ENCODE measurements at regions not wholly inside any gene's neighbourhood (a gene's known extent, or its start where the extent isn't known, plus 50 kb on each side); places are given as distances from the start of the nearest gene placed in this dataset.

DNA sequence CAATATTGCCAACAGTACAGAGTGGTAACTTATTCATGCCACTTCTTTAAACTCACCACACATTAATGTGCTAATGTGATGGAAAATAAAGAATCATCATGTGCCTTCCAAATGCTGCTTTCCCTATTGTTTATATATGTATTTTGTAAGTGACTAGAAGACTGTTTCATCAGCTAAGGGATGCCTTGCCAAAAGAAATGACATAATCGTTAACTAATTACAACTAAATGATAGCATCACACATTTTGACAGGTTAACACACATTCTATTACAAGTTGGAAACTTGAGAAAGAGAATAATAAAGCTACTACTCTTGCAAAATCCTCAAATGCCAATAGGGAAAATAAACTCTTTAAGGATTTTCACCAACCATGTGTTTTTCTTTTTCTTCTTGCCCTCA lies 329.9 kb upstream of the AGTR1 start (continued):
- TF ChIP-seq, protein P1, sequence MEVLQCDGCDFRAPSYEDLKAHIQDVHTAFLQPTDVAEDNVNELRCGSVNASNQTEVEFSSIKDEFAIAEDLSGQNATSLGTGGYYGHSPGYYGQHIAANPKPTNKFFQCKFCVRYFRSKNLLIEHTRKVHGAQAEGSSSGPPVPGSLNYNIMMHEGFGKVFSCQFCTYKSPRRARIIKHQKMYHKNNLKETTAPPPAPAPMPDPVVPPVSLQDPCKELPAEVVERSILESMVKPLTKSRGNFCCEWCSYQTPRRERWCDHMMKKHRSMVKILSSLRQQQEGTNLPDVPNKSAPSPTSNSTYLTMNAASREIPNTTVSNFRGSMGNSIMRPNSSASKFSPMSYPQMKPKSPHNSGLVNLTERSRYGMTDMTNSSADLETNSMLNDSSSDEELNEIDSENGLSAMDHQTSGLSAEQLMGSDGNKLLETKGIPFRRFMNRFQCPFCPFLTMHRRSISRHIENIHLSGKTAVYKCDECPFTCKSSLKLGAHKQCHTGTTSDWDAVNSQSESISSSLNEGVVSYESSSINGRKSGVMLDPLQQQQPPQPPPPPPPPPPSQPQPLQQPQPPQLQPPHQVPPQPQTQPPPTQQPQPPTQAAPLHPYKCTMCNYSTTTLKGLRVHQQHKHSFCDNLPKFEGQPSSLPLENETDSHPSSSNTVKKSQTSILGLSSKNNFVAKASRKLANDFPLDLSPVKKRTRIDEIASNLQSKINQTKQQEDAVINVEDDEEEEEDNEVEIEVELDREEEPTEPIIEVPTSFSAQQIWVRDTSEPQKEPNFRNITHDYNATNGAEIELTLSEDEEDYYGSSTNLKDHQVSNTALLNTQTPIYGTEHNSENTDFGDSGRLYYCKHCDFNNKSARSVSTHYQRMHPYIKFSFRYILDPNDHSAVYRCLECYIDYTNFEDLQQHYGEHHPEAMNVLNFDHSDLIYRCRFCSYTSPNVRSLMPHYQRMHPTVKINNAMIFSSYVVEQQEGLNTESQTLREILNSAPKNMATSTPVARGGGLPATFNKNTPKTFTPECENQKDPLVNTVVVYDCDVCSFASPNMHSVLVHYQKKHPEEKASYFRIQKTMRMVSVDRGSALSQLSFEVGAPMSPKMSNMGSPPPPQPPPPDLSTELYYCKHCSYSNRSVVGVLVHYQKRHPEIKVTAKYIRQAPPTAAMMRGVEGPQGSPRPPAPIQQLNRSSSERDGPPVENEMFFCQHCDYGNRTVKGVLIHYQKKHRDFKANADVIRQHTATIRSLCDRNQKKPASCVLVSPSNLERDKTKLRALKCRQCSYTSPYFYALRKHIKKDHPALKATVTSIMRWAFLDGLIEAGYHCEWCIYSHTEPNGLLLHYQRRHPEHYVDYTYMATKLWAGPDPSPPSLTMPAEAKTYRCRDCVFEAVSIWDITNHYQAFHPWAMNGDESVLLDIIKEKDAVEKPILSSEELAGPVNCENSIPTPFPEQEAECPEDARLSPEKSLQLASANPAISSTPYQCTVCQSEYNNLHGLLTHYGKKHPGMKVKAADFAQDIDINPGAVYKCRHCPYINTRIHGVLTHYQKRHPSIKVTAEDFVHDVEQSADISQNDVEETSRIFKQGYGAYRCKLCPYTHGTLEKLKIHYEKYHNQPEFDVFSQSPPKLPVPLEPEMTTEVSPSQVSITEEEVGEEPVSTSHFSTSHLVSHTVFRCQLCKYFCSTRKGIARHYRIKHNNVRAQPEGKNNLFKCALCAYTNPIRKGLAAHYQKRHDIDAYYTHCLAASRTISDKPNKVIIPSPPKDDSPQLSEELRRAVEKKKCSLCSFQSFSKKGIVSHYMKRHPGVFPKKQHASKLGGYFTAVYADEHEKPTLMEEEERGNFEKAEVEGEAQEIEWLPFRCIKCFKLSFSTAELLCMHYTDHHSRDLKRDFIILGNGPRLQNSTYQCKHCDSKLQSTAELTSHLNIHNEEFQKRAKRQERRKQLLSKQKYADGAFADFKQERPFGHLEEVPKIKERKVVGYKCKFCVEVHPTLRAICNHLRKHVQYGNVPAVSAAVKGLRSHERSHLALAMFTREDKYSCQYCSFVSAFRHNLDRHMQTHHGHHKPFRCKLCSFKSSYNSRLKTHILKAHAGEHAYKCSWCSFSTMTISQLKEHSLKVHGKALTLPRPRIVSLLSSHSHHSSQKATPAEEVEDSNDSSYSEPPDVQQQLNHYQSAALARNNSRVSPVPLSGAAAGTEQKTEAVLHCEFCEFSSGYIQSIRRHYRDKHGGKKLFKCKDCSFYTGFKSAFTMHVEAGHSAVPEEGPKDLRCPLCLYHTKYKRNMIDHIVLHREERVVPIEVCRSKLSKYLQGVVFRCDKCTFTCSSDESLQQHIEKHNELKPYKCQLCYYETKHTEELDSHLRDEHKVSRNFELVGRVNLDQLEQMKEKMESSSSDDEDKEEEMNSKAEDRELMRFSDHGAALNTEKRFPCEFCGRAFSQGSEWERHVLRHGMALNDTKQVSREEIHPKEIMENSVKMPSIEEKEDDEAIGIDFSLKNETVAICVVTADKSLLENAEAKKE (CRISPR knock-in tag; IDR thresholded peaks at IDR 0.05), result no peak
- no peak for TF ChIP-seq CREB1 (CRISPR knock-in tag; IDR thresholded peaks at IDR 0.05; ENCODE audit: low read depth)
- TF ChIP-seq NANOG (IDR thresholded peaks at IDR 0.05; ENCODE audit: borderline replicate concordance), result no peak
- TF ChIP-seq JUNB (IDR thresholded peaks at IDR 0.05; ENCODE audit: unreplicated experiment), result no peak

DNA sequence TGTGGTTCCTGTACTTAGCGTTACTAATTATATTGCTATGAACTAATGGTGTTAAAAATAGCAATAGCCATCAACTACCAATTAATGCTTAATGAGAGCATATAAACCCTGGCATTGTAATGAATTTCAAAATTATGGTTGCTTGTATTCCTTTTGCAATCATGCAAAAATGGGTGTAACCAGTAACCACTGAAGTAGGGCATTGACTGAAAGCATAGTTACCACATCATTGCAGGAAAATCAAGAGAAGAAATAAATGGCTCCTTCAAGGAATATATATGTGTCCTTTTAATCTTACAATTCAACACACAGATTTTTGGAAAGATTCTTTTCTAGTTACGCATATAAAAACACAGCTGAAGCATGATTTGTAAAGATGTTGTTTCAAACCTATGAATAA lies 328.3 kb upstream of the AGTR1 start:
- Histone ChIP-seq H3K4me3 (no peak overlapping the region), H3K36me3 (ENCODE audit: insufficient read depth) (no peaks in the 10 kb centered on the region), H3K9me2 (ENCODE audit: insufficient read depth) (no peaks in the 10 kb centered on the region), H3K27ac (ENCODE audit: low read depth) (no peak overlapping the region), H3K79me2 (replicated peaks; ENCODE audit: insufficient read depth) (no peaks in the 10 kb centered on the region), H3K27me3 (ENCODE audit: insufficient read depth) (no peaks in the 10 kb centered on the region), H3F3A (replicated peaks; ENCODE audit: low read depth) (no peaks in the 10 kb centered on the region), H3K4me2 (no peak overlapping the region), H3K4me1 (ENCODE audit: insufficient read depth) (no peaks in the 10 kb centered on the region), H4K20me1 (replicated peaks; ENCODE audit: insufficient read depth) (no peaks in the 10 kb centered on the region), H2AFZ (no peak overlapping the region)
- Mint-ChIP-seq H3K9me3 (peaks cover 3% of the 10 kb centered on the region; the same call in 1 of the 3 replicates), H3K27ac (no peak overlapping the region), H3K4me1 (no peaks in the 10 kb centered on the region), H3K27me3 (ENCODE audit: insufficient read depth, low read depth, poor library complexity) (no peaks in the 10 kb centered on the region), H3K4me3 (no peak overlapping the region), H3K36me3 (ENCODE audit: low read depth) (peaks cover 3% of the 10 kb centered on the region; the same call in 1 of the 3 replicates)
- ATAC-seq (no peak), DNase-seq (ENCODE audit: low spot score) (no peak)
- TF ChIP-seq, protein P2, sequence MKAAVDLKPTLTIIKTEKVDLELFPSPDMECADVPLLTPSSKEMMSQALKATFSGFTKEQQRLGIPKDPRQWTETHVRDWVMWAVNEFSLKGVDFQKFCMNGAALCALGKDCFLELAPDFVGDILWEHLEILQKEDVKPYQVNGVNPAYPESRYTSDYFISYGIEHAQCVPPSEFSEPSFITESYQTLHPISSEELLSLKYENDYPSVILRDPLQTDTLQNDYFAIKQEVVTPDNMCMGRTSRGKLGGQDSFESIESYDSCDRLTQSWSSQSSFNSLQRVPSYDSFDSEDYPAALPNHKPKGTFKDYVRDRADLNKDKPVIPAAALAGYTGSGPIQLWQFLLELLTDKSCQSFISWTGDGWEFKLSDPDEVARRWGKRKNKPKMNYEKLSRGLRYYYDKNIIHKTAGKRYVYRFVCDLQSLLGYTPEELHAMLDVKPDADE (IDR thresholded peaks at IDR 0.05), result no peak
- TF ChIP-seq, protein P3, sequence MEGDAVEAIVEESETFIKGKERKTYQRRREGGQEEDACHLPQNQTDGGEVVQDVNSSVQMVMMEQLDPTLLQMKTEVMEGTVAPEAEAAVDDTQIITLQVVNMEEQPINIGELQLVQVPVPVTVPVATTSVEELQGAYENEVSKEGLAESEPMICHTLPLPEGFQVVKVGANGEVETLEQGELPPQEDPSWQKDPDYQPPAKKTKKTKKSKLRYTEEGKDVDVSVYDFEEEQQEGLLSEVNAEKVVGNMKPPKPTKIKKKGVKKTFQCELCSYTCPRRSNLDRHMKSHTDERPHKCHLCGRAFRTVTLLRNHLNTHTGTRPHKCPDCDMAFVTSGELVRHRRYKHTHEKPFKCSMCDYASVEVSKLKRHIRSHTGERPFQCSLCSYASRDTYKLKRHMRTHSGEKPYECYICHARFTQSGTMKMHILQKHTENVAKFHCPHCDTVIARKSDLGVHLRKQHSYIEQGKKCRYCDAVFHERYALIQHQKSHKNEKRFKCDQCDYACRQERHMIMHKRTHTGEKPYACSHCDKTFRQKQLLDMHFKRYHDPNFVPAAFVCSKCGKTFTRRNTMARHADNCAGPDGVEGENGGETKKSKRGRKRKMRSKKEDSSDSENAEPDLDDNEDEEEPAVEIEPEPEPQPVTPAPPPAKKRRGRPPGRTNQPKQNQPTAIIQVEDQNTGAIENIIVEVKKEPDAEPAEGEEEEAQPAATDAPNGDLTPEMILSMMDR (conservative IDR thresholded peaks at IDR 0.05; ENCODE audit: low read depth in 2 of 2), result no peak
- no peak for TF ChIP-seq POLR2AphosphoS5 (IDR thresholded peaks at IDR 0.05; ENCODE audit: low read depth)
- TF ChIP-seq, protein P1 (CRISPR knock-in tag; IDR thresholded peaks at IDR 0.05), result no peak

All from GM23338 (cell line).